H1 (cell line): ENCODE measurements at regions not wholly inside any gene's neighbourhood (a gene's known extent, or its start where the extent isn't known, plus 50 kb on each side); places are given as distances from the start of the nearest gene placed in this dataset.

ENCODE experiments used
- CTCF ChIA-PET: fragments of 300-600 bp; sonication (Branson Sonifier 250); formaldehyde crosslinking; loops from one replicate; lab custom pipeline; 2021; ENCODE audit not compliant: partially characterized antibody; lab: Charles Lee
- POLR2A ChIA-PET: fragments of 300-600 bp; sonication (Branson Sonifier 250); formaldehyde crosslinking; loops from one replicate; lab custom pipeline; 2021; ENCODE audit warnings: inconsistent platforms; ENCODE audit not compliant: partially characterized antibody; lab: Charles Lee
- DNase-seq, 2 experiments: peaks; one replicate each; pipeline versions ENCODE4 v3.0.0 to v3.0.0-alpha.2; 2010 to 2022; ENCODE audit warnings: low spot score in 2 of 2, low read depth in 1 of 2, mixed read lengths in 1 of 2
- FAIRE-seq: peaks from 2 replicates; lab custom pipeline; 2011; peaks lifted over from hg19 to GRCh38; lab: Jason Lieb, UNC
- H2AFZ ChIP-seq: 2 replicates; pipeline ENCODE4 v1.8.1; 2012; ENCODE audit warnings: low read length, inconsistent platforms
- H2AK5ac ChIP-seq: 2 replicates; pipeline ENCODE4 v1.6.1; 2013; ENCODE audit warnings: low read depth, low read length
- H2BK120ac ChIP-seq: replicated peaks from 2 replicates; pipeline ENCODE3; 2013; ENCODE audit warnings: low read depth, low read length, inconsistent platforms
- H2BK12ac ChIP-seq: 2 replicates; pipeline ENCODE4 v1.6.1; 2013; ENCODE audit warnings: low read depth, low read length
- H2BK15ac ChIP-seq: 2 replicates; pipeline ENCODE4 v1.6.1; 2013; ENCODE audit warnings: low read length
- H2BK20ac ChIP-seq: 2 replicates; pipeline ENCODE4 v1.6.1; 2013; ENCODE audit warnings: low read length
- H2BK5ac ChIP-seq: 2 replicates; pipeline ENCODE4 v1.6.1; 2013; ENCODE audit warnings: low read depth, low read length
- H3K14ac ChIP-seq: 2 replicates; pipeline ENCODE4 v1.6.1; 2013; ENCODE audit warnings: inconsistent platforms; ENCODE audit not compliant: insufficient read length
- H3K18ac ChIP-seq: 2 replicates; pipeline ENCODE4 v1.6.1; 2013; ENCODE audit warnings: low read length; ENCODE audit errors: extremely low read depth
- H3K23ac ChIP-seq: 2 replicates; pipeline ENCODE4 v1.6.1; 2013; ENCODE audit warnings: inconsistent platforms; ENCODE audit not compliant: insufficient read length
- H3K23me2 ChIP-seq: 2 replicates; pipeline ENCODE4 v1.6.1; 2013; ENCODE audit warnings: low read depth, low read length
- H3K27ac ChIP-seq: 2 replicates; pipeline ENCODE4 v1.6.1; 2011; ENCODE audit warnings: low read depth, low read length, inconsistent platforms
- H3K27me3 ChIP-seq, 4 experiments: replicated peaks in 1 of 4; 1 replicate in 1 of 4; 2 replicates in 3 of 4; pipeline versions ENCODE4 v1.6.1 to v1.8.1; 2011 to 2013; ENCODE audit warnings: low read length in 3 of 4, mild to moderate bottlenecking in 3 of 4, inconsistent platforms in 2 of 4, mixed read lengths in 2 of 4, moderate library complexity in 1 of 4; ENCODE audit not compliant: control insufficient read depth in 3 of 4, insufficient read depth in 3 of 4; ENCODE audit errors: extremely low read depth in 1 of 4
- H3K36me3 ChIP-seq, 4 experiments: 2 replicates each; pipeline versions ENCODE4 v1.6.1 to v1.8.1; 2011 to 2013; ENCODE audit warnings: mild to moderate bottlenecking in 4 of 4, low read length in 3 of 4, moderate library complexity in 2 of 4, control low read depth in 1 of 4, inconsistent platforms in 1 of 4; ENCODE audit not compliant: insufficient read depth in 4 of 4, control insufficient read depth in 2 of 4
- H3K4ac ChIP-seq: replicated peaks from 2 replicates; pipeline ENCODE3; 2013; ENCODE audit warnings: low read length, low read depth, mixed read lengths, inconsistent platforms; ENCODE audit not compliant: insufficient read length
- H3K4me1 ChIP-seq, 4 experiments: replicated peaks in 1 of 4; 1 replicate in 1 of 4; 2 replicates in 3 of 4; pipeline versions ENCODE4 v1.6.1 to v1.8.1; 2011 to 2013; ENCODE audit warnings: low read length in 3 of 4, inconsistent platforms in 2 of 4, mixed read lengths in 1 of 4; ENCODE audit not compliant: insufficient read depth in 4 of 4, control insufficient read depth in 3 of 4
- H3K4me2 ChIP-seq, 2 experiments: 2 replicates each; pipeline versions ENCODE4 v1.6.1 to v1.8.1; 2011 to 2013; ENCODE audit warnings: low read depth in 2 of 2, low read length in 2 of 2, control low read depth in 1 of 2, inconsistent platforms in 1 of 2, mild to moderate bottlenecking in 1 of 2; ENCODE audit not compliant: insufficient read depth in 1 of 2
- H3K4me3 ChIP-seq, 4 experiments: fragments of 200-600, 300-600 bp in 1 of 4; sonication (generic), shearing (Covaris generic), sonication (Bioruptor Twin) in 1 of 4; 2 replicates each; pipeline versions ENCODE4 v1.5.1 to v1.8.1; 2011 to 2016; ENCODE audit warnings: low read length in 4 of 4, low read depth in 3 of 4, control low read depth in 2 of 4, inconsistent platforms in 2 of 4, mild to moderate bottlenecking in 2 of 4, mixed read lengths in 1 of 4, moderate library complexity in 1 of 4; ENCODE audit not compliant: insufficient read depth in 2 of 4; ENCODE audit errors: extremely low read depth in 1 of 4
- H3K56ac ChIP-seq: replicated peaks from 2 replicates; pipeline ENCODE3; 2013; ENCODE audit warnings: low read depth, mild to moderate bottlenecking, mixed read lengths, low read length, inconsistent platforms; ENCODE audit not compliant: insufficient read length
- H3K79me1 ChIP-seq: 2 replicates; pipeline ENCODE4 v1.6.1; 2013; ENCODE audit warnings: low read depth, low read length, control low read depth
- H3K79me2 ChIP-seq, 2 experiments: 2 replicates each; pipeline versions ENCODE4 v1.6.1 to v1.8.1; 2012 to 2013; ENCODE audit warnings: low read length in 2 of 2, mild to moderate bottlenecking in 2 of 2, inconsistent platforms in 1 of 2; ENCODE audit not compliant: insufficient read depth in 2 of 2, control insufficient read depth in 1 of 2
- H3K9ac ChIP-seq, 4 experiments: replicated peaks in 1 of 4; 1 replicate in 1 of 4; 2 replicates in 3 of 4; pipeline versions ENCODE4 v1.6.1 to v1.8.1; 2011 to 2013; ENCODE audit warnings: low read depth in 3 of 4, low read length in 3 of 4, control low read depth in 2 of 4, mild to moderate bottlenecking in 2 of 4, moderate library complexity in 2 of 4, inconsistent platforms in 1 of 4; ENCODE audit errors: extremely low read depth in 1 of 4
- H3K9me3 ChIP-seq, 2 experiments: 2 replicates each; pipeline versions ENCODE4 v1.6.1 to v1.8.1; 2012 to 2013; ENCODE audit warnings: mild to moderate bottlenecking in 2 of 2, moderate library complexity in 2 of 2, control low read depth in 1 of 2, inconsistent platforms in 1 of 2, low read depth in 1 of 2, low read length in 1 of 2, mixed read lengths in 1 of 2; ENCODE audit not compliant: insufficient read depth in 2 of 2
- H4K20me1 ChIP-seq, 2 experiments: replicated peaks in 1 of 2; 2 replicates each; pipeline versions ENCODE3 to v1.8.1; 2011 to 2013; ENCODE audit warnings: inconsistent platforms in 2 of 2, low read length in 2 of 2, mild to moderate bottlenecking in 1 of 2; ENCODE audit not compliant: insufficient read depth in 2 of 2, control insufficient read depth in 1 of 2
- H4K5ac ChIP-seq: 2 replicates; pipeline ENCODE4 v1.6.1; 2013; ENCODE audit warnings: low read length, low read depth, mixed read lengths, inconsistent platforms; ENCODE audit not compliant: insufficient read length
- H4K8ac ChIP-seq: 2 replicates; pipeline ENCODE4 v1.8.0; 2013; ENCODE audit warnings: mild to moderate bottlenecking, moderate library complexity, low read length, inconsistent platforms; ENCODE audit not compliant: insufficient read depth; ENCODE audit errors: extremely low read depth
- H4K91ac ChIP-seq: replicated peaks from 2 replicates; pipeline ENCODE3; 2013; ENCODE audit warnings: low read length, mixed read lengths, inconsistent platforms; ENCODE audit not compliant: insufficient read length
- ATF2 ChIP-seq: IDR thresholded peaks from 2 replicates; pipeline ENCODE4 v1.6.1; 2012; ENCODE audit warnings: low read length, inconsistent platforms
- KDM1A ChIP-seq: fragments of 200-600, 300-600 bp; sonication (generic); IDR thresholded peaks from 2 replicates; pipeline ENCODE4 v1.7.1; 2016; ENCODE audit warnings: mild to moderate bottlenecking, low read length, borderline replicate concordance
- KDM4A ChIP-seq: IDR thresholded peaks from one replicate; pipeline ENCODE4 v1.7.1; 2012; ENCODE audit warnings: low read depth, mild to moderate bottlenecking, moderate library complexity, low read length, inconsistent platforms; ENCODE audit not compliant: severe bottlenecking
- SIX5 ChIP-seq: IDR thresholded peaks from 2 replicates; pipeline ENCODE4 v1.6.1; 2011; ENCODE audit warnings: mild to moderate bottlenecking, low read depth, low read length
- SP2 ChIP-seq: IDR thresholded peaks from 2 replicates; pipeline ENCODE4 v1.6.1; 2012; ENCODE audit warnings: mild to moderate bottlenecking, low read length, inconsistent platforms
- YY1 ChIP-seq: IDR thresholded peaks from 2 replicates; pipeline ENCODE4 v1.6.1; 2011; ENCODE audit warnings: low read depth, mild to moderate bottlenecking, low read length
- WGBS, 2 experiments: shearing (Covaris generic) in 1 of 2; methylation state at CpG; one replicate each; pipeline versions ENCODE4 v1.1.6 to v1.1.7; 2013 to 2015; ENCODE audit warnings: low lambda C conversion rate in 2 of 2, mixed read lengths in 2 of 2, inconsistent platforms in 1 of 2, low coverage in 1 of 2, missing lambda C conversion rate in 1 of 2; ENCODE audit not compliant: insufficient replicate concordance in 2 of 2, insufficient coverage in 1 of 2, insufficient read length in 1 of 2; ENCODE audit errors: extremely low coverage in 1 of 2, missing lambda C conversion rate in 1 of 2; 5-methylcytosine and 5-hydroxymethylcytosine counted together

- no peaks in the 10 kb centered on the region for H4K20me1 ChIP-seq
- WGBS, 2 experiments = 88% methylated on average over 3 of the region's 3 CpGs; no CpG with 5 or more reads in 1 of the 2 experiments
- no peak for FAIRE-seq
- no peak overlapping the region for H2BK5ac ChIP-seq
- H3K4me1 ChIP-seq = no peaks in the 10 kb centered on the region
- H3K9me3 ChIP-seq = no peaks in the 10 kb centered on the region
- no peak overlapping the region for H4K91ac ChIP-seq
- no peak overlapping the region for H3K4me3 ChIP-seq
- no peak overlapping the region for H2AK5ac ChIP-seq
- H3K27ac ChIP-seq = no peak overlapping the region
- no peaks in the 10 kb centered on the region for H3K23me2 ChIP-seq
- no peak overlapping the region for H4K8ac ChIP-seq
- no peak overlapping the region for H4K5ac ChIP-seq
- H2BK15ac ChIP-seq = no peak overlapping the region
- H3K79me1 ChIP-seq = no peaks in the 10 kb centered on the region
- H3K4me2 ChIP-seq = no peak overlapping the region
- no peak overlapping the region for H2BK120ac ChIP-seq
- no peak overlapping the region for H3K56ac ChIP-seq
- ChIA-PET CTCF (no interaction called here), POLR2A (no interaction called here)
- no peak overlapping the region for H3K4ac ChIP-seq
- no peak overlapping the region for H3K18ac ChIP-seq
- TF ChIP-seq SP2 = no peak
- no peak for TF ChIP-seq ATF2
- TF ChIP-seq KDM4A = no peak
- no peak for TF ChIP-seq KDM1A
- no peak for TF ChIP-seq SIX5
- no peak for TF ChIP-seq YY1
- TF ChIP-seq, all 59 proteins: peak for 0
- Histone ChIP-seq H3K23ac (no peak overlapping the region), H3K79me2 (no peaks in the 10 kb centered on the region), H3K14ac (no peak overlapping the region), H3K9ac (no peak overlapping the region), H2BK20ac (no peak overlapping the region), H3K36me3 (no peaks in the 10 kb centered on the region), H2AFZ (no peak overlapping the region), H3K27me3 (no peaks in the 10 kb centered on the region), H2BK12ac (no peak overlapping the region)
- DNase-seq = no peak
Measured at GRCh38 chr13:86892330-86892729, 778.8 kb upstream of the SLITRK5 start.
